ENCODE measurements at regions not wholly inside any gene's neighbourhood (a gene's known extent, or its start where the extent isn't known, plus 50 kb on each side); places are given as distances from the start of the nearest gene placed in this dataset.
"Not testable (repeated sequence)": the region's sequence is repeated elsewhere in the genome, so short reads cannot be mapped to it uniquely, and the experiment has no call there.

GRCh38 chr17:82998637-82999036 lies 80.8 kb upstream of the METRNL start:
- Mint-ChIP-seq H3K27me3 (no peaks in the 10 kb centered on the region), H3K4me3 (no peak overlapping the region), H3K9me3 (ENCODE audit: low read depth) (peaks cover 12% of the 10 kb centered on the region), H3K4me1 (ENCODE audit: low read depth) (peaks cover 1% of the 10 kb centered on the region), H3K36me3 (peaks cover 21% of the 10 kb centered on the region), H3K27ac (no peak overlapping the region)

- Mint-ChIP-seq H3K4me1 (ENCODE audit: low read depth) (peaks cover 1% of the 10 kb centered on the region), H3K9me3 (ENCODE audit: low read depth) (peaks cover 7% of the 10 kb centered on the region), H3K27me3 (no peaks in the 10 kb centered on the region), H3K27ac (no peak overlapping the region), H3K36me3 (peaks cover 12% of the 10 kb centered on the region), H3K4me3 (no peak overlapping the region)
Observed at GRCh38 chr17:83000738-83001137, 78.7 kb upstream of the METRNL start.

DNA sequence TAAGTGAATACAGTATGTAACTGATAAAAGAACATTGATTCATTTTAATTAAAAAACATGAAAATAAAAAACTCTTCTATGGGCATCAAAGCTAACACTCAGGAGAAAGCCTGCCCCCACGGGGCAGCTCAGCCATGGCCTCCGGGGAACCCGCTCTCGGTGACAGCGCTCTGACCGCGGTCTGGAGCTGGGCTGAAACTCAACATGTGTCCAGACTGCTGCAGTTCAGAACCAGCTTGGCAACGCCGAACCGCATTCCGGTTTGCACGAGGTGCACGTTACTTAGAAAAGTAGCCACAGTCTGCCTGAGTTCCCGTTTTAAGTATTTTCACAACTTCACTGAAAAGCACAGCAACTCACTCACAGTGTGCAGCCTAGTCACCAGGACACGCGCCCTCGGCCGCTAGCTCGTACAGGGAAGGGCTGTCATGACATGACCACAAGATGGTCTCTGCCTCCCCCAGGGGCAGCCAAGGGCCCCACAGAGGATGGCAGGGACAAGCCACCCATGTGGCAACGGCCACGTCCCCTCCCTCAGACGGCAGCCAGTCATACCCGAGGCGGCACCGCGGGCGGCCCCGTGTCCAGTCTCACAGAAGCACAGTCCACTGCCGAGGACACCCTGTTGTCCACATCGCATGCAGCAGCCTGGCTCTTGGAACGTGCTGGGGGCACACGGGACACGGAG lies 77.1 kb upstream of the METRNL start:
- Mint-ChIP-seq H3K4me1 (ENCODE audit: low read depth) (peaks cover 1% of the 10 kb centered on the region), H3K27me3 (no peaks in the 10 kb centered on the region), H3K9me3 (ENCODE audit: low read depth) (peaks cover 7% of the 10 kb centered on the region), H3K36me3 (peaks cover 12% of the 10 kb centered on the region), H3K4me3 (no peak overlapping the region), H3K27ac (no peak overlapping the region)

- Mint-ChIP-seq H3K9me3 (ENCODE audit: low read depth) (no peaks in the 10 kb centered on the region), H3K4me1 (ENCODE audit: low read depth) (peaks cover 1% of the 10 kb centered on the region), H3K27ac (no peak overlapping the region), H3K4me3 (no peak overlapping the region), H3K36me3 (peaks cover 4% of the 10 kb centered on the region), H3K27me3 (no peaks in the 10 kb centered on the region)
Observed at GRCh38 chr17:83004791-83005380, 74.5 kb upstream of the METRNL start.

DNA sequence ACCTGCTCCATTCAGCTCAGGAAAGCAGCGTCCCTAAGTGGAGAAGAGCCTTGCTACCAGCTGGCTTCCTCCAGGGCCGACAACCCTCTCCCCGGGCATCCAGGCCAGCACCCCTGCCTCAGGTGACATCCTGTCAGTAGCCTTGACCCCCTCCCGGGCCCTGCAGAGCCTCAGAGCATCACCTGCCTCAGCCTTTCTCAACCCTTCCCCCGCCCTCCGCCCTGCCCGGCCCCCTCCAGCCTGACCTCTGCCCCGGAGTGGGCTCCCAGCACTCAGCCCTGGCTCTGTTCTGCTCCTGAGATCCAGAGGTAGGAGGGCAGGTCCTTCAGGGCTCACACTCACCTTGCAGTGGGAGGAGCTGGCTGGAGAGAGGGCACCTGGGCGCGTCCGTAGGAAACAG lies 73.8 kb upstream of the METRNL start:
- Mint-ChIP-seq H3K36me3 (peaks cover 4% of the 10 kb centered on the region), H3K4me1 (ENCODE audit: low read depth) (peaks cover 1% of the 10 kb centered on the region), H3K4me3 (no peak overlapping the region), H3K27me3 (no peaks in the 10 kb centered on the region), H3K9me3 (ENCODE audit: low read depth) (no peaks in the 10 kb centered on the region), H3K27ac (no peak overlapping the region)

GRCh38 chr17:83006515-83007455 lies 72.6 kb upstream of the METRNL start:
- Mint-ChIP-seq H3K9me3 (ENCODE audit: low read depth) (no peaks in the 10 kb centered on the region), H3K36me3 (no peaks in the 10 kb centered on the region), H3K4me1 (ENCODE audit: low read depth) (no peaks in the 10 kb centered on the region), H3K27ac (no peak overlapping the region), H3K27me3 (no peaks in the 10 kb centered on the region), H3K4me3 (no peak overlapping the region)

DNA sequence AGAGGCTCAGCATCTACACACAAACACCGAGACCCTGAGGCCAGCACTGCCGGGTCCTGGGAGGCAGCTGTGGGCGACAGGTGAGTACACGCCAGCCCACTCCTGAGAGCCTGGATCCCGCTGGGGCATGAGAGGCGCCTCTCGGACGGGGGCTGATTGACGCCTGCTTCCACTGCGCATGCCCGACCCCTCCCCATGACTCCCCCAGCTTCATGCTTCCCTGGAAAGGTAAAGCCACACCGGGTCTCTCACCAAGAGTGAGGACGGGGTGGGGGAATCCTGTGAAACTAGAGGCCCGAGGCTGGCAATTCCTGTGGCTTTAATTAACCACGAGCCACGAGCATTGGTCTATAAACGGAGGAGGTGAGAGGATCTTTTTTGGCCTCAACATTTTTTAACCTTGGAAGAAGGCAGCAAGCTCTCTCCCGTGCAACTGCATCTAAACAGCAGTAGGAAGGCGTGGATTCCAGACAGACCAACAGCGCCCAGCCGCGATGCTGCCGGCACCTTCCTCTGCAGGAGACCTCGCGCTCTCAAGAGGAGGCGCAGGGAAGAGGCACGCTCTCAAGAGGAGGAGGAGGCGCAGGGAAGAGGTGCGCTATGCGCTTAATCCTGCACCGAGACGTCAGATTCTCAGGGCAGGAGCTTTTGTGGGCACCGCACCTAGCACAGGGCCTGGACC lies 71.8 kb upstream of the METRNL start:
- Mint-ChIP-seq H3K4me3 (no peak overlapping the region), H3K36me3 (no peaks in the 10 kb centered on the region), H3K9me3 (ENCODE audit: low read depth) (no peaks in the 10 kb centered on the region), H3K27me3 (no peaks in the 10 kb centered on the region), H3K4me1 (ENCODE audit: low read depth) (no peaks in the 10 kb centered on the region), H3K27ac (no peak overlapping the region)

GRCh38 chr17:83008186-83008510 lies 71.3 kb upstream of the METRNL start:
- Mint-ChIP-seq H3K36me3 (peaks cover 2% of the 10 kb centered on the region), H3K9me3 (ENCODE audit: low read depth) (no peaks in the 10 kb centered on the region), H3K27ac (no peak overlapping the region), H3K4me3 (no peak overlapping the region), H3K4me1 (ENCODE audit: low read depth) (no peaks in the 10 kb centered on the region), H3K27me3 (no peaks in the 10 kb centered on the region)

- Mint-ChIP-seq H3K27me3 (no peaks in the 10 kb centered on the region), H3K36me3 (peaks cover 2% of the 10 kb centered on the region), H3K27ac (no peak overlapping the region), H3K9me3 (ENCODE audit: low read depth) (no peaks in the 10 kb centered on the region), H3K4me1 (ENCODE audit: low read depth) (no peaks in the 10 kb centered on the region), H3K4me3 (no peak overlapping the region)
Observed at GRCh38 chr17:83008526-83008925, 70.9 kb upstream of the METRNL start.

GRCh38 chr17:83009414-83010205 lies 69.8 kb upstream of the METRNL start:
- no peaks in the 10 kb centered on the region for H3K27me3 Mint-ChIP-seq
- H3K9me3 Mint-ChIP-seq (ENCODE audit: low read depth), result no peaks in the 10 kb centered on the region
- no peaks in the 10 kb centered on the region for H3K4me1 Mint-ChIP-seq (ENCODE audit: low read depth)
- no peak overlapping the region for H3K27ac Mint-ChIP-seq
- H3K4me3 Mint-ChIP-seq, result no peak overlapping the region
- peaks cover 5% of the 10 kb centered on the region for H3K36me3 Mint-ChIP-seq

DNA sequence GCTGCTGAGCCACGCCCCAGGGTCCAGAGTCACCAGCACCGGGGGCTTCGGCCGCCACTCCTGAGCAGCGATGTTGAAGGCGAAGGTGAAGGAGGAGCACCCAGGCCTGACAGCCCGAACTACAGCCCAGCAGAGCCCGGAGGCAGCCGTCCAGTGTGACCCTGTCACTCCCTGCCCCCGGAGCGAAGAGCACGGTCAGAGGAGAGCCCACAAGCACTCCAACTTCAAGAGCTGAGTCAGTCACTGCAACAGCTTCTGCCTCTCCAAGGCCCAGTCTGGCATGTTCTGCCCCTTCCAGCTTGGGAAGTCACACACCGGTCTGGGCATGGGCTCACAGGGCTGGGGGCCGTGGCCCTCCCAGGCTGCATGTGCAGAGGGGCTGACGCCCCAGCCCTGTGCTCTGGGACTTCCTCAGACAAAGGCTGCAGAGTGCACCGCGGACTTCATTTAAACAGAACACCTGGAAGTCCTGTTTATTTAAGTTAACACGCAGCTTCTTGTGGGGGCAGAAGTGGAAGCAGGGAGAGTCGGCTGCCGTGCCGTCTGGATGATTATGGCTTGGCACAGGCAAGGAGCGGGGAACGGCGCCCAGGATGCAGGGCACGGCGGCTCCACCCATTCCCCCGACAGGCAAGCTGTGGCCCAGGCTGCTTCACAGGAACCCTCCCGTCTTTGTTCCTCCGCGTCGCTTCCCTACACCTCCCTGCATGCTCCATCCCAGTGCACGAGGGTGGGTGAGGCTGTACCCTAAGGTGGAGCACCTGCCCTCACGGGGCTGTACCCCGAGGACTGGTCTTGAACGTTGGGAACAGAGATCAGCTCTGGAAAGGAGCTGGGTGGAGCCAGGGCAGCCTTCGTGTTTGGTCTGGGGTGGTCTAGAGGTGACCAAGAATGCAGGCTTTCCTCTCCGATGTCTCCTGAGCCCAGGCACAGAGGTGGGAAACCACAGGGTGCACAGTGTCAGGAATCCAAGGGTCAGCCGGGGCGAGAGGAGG lies 68.9 kb upstream of the METRNL start:
- no peaks in the 10 kb centered on the region for H3K27me3 Mint-ChIP-seq
- H3K4me3 Mint-ChIP-seq, result no peak overlapping the region
- no peak overlapping the region for H3K27ac Mint-ChIP-seq
- no peaks in the 10 kb centered on the region for H3K4me1 Mint-ChIP-seq (ENCODE audit: low read depth)
- H3K9me3 Mint-ChIP-seq (ENCODE audit: low read depth), result no peaks in the 10 kb centered on the region
- peaks cover 5% of the 10 kb centered on the region for H3K36me3 Mint-ChIP-seq

DNA sequence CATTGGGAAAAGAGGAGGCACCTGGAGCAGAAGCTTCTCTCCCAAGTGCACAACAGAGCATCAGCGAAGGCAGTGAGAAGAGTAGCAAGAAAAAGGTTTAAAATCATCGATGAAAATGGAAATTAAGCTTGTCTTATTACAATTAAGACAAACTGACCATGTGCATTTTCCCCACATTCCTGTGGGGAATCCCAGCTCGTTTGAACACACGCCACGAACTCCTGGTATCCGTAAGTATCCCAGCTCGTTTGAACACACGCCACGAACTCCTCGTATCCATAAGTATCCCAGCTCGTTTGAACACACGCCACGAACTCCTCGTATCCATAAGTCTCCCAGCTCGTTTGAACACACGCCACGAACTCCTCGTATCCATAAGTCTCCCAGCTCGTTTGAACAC lies 67.7 kb upstream of the METRNL start:
- not testable (repeated sequence) for H3K27me3 Mint-ChIP-seq; H3K36me3 Mint-ChIP-seq; H3K4me3 Mint-ChIP-seq; H3K9me3 Mint-ChIP-seq (ENCODE audit: low read depth); H3K27ac Mint-ChIP-seq; H3K4me1 Mint-ChIP-seq (ENCODE audit: low read depth)

GRCh38 chr17:83012200-83012785 lies 67.1 kb upstream of the METRNL start:
- no peak overlapping the region for H3K4me3 Mint-ChIP-seq
- no peaks in the 10 kb centered on the region for H3K4me1 Mint-ChIP-seq (ENCODE audit: low read depth)
- H3K36me3 Mint-ChIP-seq, result peaks cover 10% of the 10 kb centered on the region
- H3K27ac Mint-ChIP-seq, result no peak overlapping the region
- no peaks in the 10 kb centered on the region for H3K27me3 Mint-ChIP-seq
- H3K9me3 Mint-ChIP-seq (ENCODE audit: low read depth), result no peaks in the 10 kb centered on the region
